Liver (tissue), 8 donors: ENCODE measurements at regions not wholly inside any gene's neighbourhood (a gene's known extent, or its start where the extent isn't known, plus 50 kb on each side); places are given as distances from the start of the nearest gene placed in this dataset.

Experiments used
- DNase-seq: peaks from one replicate; pipeline ENCODE4 v3.0.0-alpha.2; 2017; ENCODE audit warnings: low spot score
- H3K27ac ChIP-seq, 2 donors: one replicate each; pipeline ENCODE4 v1.7.0; 2013; ENCODE audit warnings: inconsistent platforms in 2 of 2, low read length in 2 of 2, control low read depth in 1 of 2, low read depth in 1 of 2, mild to moderate bottlenecking in 1 of 2
- H3K27me3 ChIP-seq, 4 donors: one replicate each; pipeline versions ENCODE4 v1.6.1 to v1.7.0; 2013; ENCODE audit warnings: low read length in 3 of 4, inconsistent platforms in 1 of 4, mild to moderate bottlenecking in 1 of 4, moderate library complexity in 1 of 4; ENCODE audit not compliant: control insufficient read depth in 4 of 4, insufficient read depth in 4 of 4
- H3K36me3 ChIP-seq, 4 donors: one replicate each; pipeline versions ENCODE4 v1.6.1 to v1.7.0; 2013; ENCODE audit warnings: low read length in 3 of 4, mild to moderate bottlenecking in 3 of 4, low read depth in 1 of 4, moderate library complexity in 1 of 4; ENCODE audit not compliant: control insufficient read depth in 4 of 4, insufficient read depth in 3 of 4
- H3K4me1 ChIP-seq, 4 donors: one replicate each; pipeline versions ENCODE4 v1.6.1 to v1.7.0; 2013; ENCODE audit warnings: low read length in 3 of 4, mild to moderate bottlenecking in 3 of 4, moderate library complexity in 1 of 4; ENCODE audit not compliant: control insufficient read depth in 4 of 4, insufficient read depth in 4 of 4
- H3K4me3 ChIP-seq, 3 donors: one replicate each; pipeline versions ENCODE4 v1.6.1 to v1.7.0; 2013; ENCODE audit warnings: low read length in 3 of 3, control low read depth in 1 of 3, low read depth in 1 of 3, mild to moderate bottlenecking in 1 of 3
- H3K9ac ChIP-seq, 2 donors: one replicate each; pipeline ENCODE4 v1.7.0; 2013; ENCODE audit warnings: low read length in 2 of 2, mild to moderate bottlenecking in 2 of 2, moderate library complexity in 2 of 2, control low read depth in 1 of 2, low read depth in 1 of 2
- H3K9me3 ChIP-seq, 4 donors: one replicate each; pipeline versions ENCODE4 v1.6.1 to v1.7.0; 2013; ENCODE audit warnings: low read length in 3 of 4; ENCODE audit not compliant: control insufficient read depth in 4 of 4
- EGR1 ChIP-seq, 2 donors: IDR thresholded peaks; 2 replicates each; pipeline ENCODE4 v1.6.1; 2016 to 2018; ENCODE audit warnings: antibody characterized with exemption in 2 of 2, low read depth in 2 of 2
- FOXA1 ChIP-seq: IDR thresholded peaks from 2 replicates; pipeline ENCODE4 v1.6.1; 2016; ENCODE audit warnings: antibody characterized with exemption
- FOXA2 ChIP-seq: IDR thresholded peaks from 2 replicates; pipeline ENCODE4 v1.6.1; 2016; ENCODE audit warnings: antibody characterized with exemption
- GABPA ChIP-seq, 2 donors: IDR thresholded peaks in 1 of 2; conservative IDR thresholded peaks in 1 of 2; 2 replicates each; pipeline ENCODE4 v1.6.1; 2016; ENCODE audit warnings: antibody characterized with exemption in 2 of 2, mild to moderate bottlenecking in 1 of 2, moderate library complexity in 1 of 2
- HNF4A ChIP-seq, 2 donors: conservative IDR thresholded peaks; 2 replicates each; pipeline ENCODE4 v1.6.1; 2016; ENCODE audit warnings: antibody characterized with exemption in 2 of 2, mild to moderate bottlenecking in 2 of 2
- HNF4G ChIP-seq: IDR thresholded peaks from 2 replicates; pipeline ENCODE4 v1.6.1; 2016; ENCODE audit warnings: antibody characterized with exemption
- JUND ChIP-seq, 2 donors: IDR thresholded peaks; 2 replicates each; pipeline ENCODE4 v1.6.1; 2016; ENCODE audit warnings: antibody characterized with exemption in 2 of 2
- NR2F2 ChIP-seq: IDR thresholded peaks from 2 replicates; pipeline ENCODE4 v1.6.1; 2016; ENCODE audit warnings: antibody characterized with exemption
- RAD21 ChIP-seq, 2 donors: IDR thresholded peaks; 2 replicates each; pipeline ENCODE4 v1.6.1; 2016; ENCODE audit warnings: antibody characterized with exemption in 2 of 2, mild to moderate bottlenecking in 2 of 2
- RXRA ChIP-seq, 2 donors: IDR thresholded peaks; 2 replicates each; pipeline ENCODE4 v1.6.1; 2017 to 2018; ENCODE audit warnings: antibody characterized with exemption in 2 of 2, mild to moderate bottlenecking in 1 of 2
- SP1 ChIP-seq: IDR thresholded peaks from 2 replicates; pipeline ENCODE4 v1.6.1; 2018; ENCODE audit warnings: antibody characterized with exemption, mild to moderate bottlenecking
- TAF1 ChIP-seq: conservative IDR thresholded peaks from 2 replicates; pipeline ENCODE4 v1.6.1; 2016; ENCODE audit warnings: antibody characterized with exemption, mild to moderate bottlenecking
- YY1 ChIP-seq: IDR thresholded peaks from 2 replicates; pipeline ENCODE4 v1.6.1; 2016; ENCODE audit warnings: antibody characterized with exemption, mild to moderate bottlenecking
- WGBS: extraction: QIAGEN DNeasy Blood & Tissue Kit; methylation state at CpG from one replicate; pipeline ENCODE4 v1.1.7; 2013; 5-methylcytosine and 5-hydroxymethylcytosine counted together
- TF ChIP-seq, protein P1 (sequence below): IDR thresholded peaks from 2 replicates; pipeline ENCODE4 v1.6.1; 2016; ENCODE audit warnings: antibody characterized with exemption, mild to moderate bottlenecking
- TF ChIP-seq, protein P2 (sequence below): IDR thresholded peaks from 2 replicates; pipeline ENCODE4 v1.6.1; 2016; ENCODE audit warnings: antibody characterized with exemption
- TF ChIP-seq, protein P3 (sequence below): fragments of 150-350 bp; IDR thresholded peaks from 2 replicates; pipeline ENCODE4 v1.5.1; 2017; ENCODE audit warnings: improper control_type of control experiment, low read depth, low read length; ENCODE audit not compliant: missing input control
- TF ChIP-seq, protein P4 (sequence below): IDR thresholded peaks from 2 replicates; pipeline ENCODE4 v1.6.1; 2016; ENCODE audit warnings: antibody characterized with exemption
- TF ChIP-seq, protein P5 (sequence below): IDR thresholded peaks from 2 replicates; pipeline ENCODE4 v1.6.1; 2016; ENCODE audit warnings: antibody characterized with exemption
- donor health status: healthy.
- donor health status: healthy.
- donor health status: healthy.
- donor health status: healthy.
- donor health status: healthy.

DNA sequence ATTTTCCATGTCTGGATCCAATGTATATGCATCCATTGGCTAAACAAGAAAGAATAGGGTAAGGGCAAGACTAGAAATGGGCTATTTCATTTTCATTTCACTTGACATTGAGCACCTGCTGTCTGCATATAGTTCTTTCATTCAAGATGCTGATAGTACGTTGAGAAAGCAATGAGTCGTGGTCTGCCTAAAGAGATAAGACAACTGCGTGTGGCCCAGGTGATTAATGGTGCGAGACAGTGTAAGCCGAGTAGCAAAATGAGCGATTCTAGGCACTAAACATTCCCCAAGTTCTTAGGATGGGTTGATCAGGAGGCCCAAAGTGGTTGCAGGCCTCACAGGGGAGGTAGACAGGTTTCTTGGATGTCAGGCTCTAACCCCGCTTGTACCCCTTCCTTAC is 235.4 kb downstream of the PDCD6IP start:
- Histone ChIP-seq H3K27ac (no peak overlapping the region), H3K36me3 (no peaks in the 10 kb centered on the region), H3K4me3 (no peak overlapping the region), H3K9ac (no peak overlapping the region), H3K9me3 (peaks cover 0 to 5% (median 0%) of the 10 kb centered on the region in 4 donors), H3K27me3 (no peaks in the 10 kb centered on the region), H3K4me1 (no peaks in the 10 kb centered on the region)
- no peak for DNase-seq
- TF ChIP-seq, protein P1, sequence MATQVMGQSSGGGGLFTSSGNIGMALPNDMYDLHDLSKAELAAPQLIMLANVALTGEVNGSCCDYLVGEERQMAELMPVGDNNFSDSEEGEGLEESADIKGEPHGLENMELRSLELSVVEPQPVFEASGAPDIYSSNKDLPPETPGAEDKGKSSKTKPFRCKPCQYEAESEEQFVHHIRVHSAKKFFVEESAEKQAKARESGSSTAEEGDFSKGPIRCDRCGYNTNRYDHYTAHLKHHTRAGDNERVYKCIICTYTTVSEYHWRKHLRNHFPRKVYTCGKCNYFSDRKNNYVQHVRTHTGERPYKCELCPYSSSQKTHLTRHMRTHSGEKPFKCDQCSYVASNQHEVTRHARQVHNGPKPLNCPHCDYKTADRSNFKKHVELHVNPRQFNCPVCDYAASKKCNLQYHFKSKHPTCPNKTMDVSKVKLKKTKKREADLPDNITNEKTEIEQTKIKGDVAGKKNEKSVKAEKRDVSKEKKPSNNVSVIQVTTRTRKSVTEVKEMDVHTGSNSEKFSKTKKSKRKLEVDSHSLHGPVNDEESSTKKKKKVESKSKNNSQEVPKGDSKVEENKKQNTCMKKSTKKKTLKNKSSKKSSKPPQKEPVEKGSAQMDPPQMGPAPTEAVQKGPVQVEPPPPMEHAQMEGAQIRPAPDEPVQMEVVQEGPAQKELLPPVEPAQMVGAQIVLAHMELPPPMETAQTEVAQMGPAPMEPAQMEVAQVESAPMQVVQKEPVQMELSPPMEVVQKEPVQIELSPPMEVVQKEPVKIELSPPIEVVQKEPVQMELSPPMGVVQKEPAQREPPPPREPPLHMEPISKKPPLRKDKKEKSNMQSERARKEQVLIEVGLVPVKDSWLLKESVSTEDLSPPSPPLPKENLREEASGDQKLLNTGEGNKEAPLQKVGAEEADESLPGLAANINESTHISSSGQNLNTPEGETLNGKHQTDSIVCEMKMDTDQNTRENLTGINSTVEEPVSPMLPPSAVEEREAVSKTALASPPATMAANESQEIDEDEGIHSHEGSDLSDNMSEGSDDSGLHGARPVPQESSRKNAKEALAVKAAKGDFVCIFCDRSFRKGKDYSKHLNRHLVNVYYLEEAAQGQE, result no peak
- TF ChIP-seq SP1 (no peak), NR2F2 (no peak), RAD21 (IDR thresholded peaks at IDR 0.05) (no peak), EGR1 (IDR thresholded peaks at IDR 0.05; ENCODE audit: low read depth in 2 of 2) (no peak), JUND (IDR thresholded peaks at IDR 0.05) (no peak), RXRA (IDR thresholded peaks at IDR 0.05) (no peak), GABPA (IDR thresholded peaks at IDR 0.05 in 1 of 2, conservative IDR thresholded peaks at IDR 0.05 in 1 of 2) (no peak), TAF1 (no peak)
- TF ChIP-seq, protein P2, sequence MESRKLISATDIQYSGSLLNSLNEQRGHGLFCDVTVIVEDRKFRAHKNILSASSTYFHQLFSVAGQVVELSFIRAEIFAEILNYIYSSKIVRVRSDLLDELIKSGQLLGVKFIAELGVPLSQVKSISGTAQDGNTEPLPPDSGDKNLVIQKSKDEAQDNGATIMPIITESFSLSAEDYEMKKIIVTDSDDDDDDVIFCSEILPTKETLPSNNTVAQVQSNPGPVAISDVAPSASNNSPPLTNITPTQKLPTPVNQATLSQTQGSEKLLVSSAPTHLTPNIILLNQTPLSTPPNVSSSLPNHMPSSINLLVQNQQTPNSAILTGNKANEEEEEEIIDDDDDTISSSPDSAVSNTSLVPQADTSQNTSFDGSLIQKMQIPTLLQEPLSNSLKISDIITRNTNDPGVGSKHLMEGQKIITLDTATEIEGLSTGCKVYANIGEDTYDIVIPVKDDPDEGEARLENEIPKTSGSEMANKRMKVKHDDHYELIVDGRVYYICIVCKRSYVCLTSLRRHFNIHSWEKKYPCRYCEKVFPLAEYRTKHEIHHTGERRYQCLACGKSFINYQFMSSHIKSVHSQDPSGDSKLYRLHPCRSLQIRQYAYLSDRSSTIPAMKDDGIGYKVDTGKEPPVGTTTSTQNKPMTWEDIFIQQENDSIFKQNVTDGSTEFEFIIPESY, result no peak
- TF ChIP-seq, protein P3, sequence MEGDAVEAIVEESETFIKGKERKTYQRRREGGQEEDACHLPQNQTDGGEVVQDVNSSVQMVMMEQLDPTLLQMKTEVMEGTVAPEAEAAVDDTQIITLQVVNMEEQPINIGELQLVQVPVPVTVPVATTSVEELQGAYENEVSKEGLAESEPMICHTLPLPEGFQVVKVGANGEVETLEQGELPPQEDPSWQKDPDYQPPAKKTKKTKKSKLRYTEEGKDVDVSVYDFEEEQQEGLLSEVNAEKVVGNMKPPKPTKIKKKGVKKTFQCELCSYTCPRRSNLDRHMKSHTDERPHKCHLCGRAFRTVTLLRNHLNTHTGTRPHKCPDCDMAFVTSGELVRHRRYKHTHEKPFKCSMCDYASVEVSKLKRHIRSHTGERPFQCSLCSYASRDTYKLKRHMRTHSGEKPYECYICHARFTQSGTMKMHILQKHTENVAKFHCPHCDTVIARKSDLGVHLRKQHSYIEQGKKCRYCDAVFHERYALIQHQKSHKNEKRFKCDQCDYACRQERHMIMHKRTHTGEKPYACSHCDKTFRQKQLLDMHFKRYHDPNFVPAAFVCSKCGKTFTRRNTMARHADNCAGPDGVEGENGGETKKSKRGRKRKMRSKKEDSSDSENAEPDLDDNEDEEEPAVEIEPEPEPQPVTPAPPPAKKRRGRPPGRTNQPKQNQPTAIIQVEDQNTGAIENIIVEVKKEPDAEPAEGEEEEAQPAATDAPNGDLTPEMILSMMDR, result no peak
- TF ChIP-seq, protein P4, sequence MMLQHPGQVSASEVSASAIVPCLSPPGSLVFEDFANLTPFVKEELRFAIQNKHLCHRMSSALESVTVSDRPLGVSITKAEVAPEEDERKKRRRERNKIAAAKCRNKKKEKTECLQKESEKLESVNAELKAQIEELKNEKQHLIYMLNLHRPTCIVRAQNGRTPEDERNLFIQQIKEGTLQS, result no peak
- WGBS, result 67% methylated on average over 7 of the region's 7 CpGs

DNA sequence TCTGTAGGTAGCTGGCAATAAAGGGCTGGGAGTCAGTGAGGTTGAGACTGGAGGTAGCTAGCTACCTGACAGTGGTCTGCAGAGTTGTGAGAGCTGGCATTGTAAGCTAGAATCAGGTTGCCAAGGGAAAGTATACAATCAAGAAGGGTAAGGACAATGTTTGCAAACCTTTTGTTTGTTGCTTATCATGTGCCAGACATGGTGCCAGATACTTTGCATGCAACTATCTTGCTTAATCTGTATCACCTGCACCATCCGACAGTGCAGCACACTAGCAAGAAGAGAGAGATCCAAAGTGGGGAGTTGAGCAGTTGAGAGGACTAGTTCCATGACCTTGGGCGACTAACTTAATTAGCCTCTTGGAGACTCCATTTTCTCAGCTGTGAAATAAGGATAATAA is 236.4 kb downstream of the PDCD6IP start:
- Histone ChIP-seq H3K27ac (no peak overlapping the region), H3K36me3 (no peaks in the 10 kb centered on the region), H3K9ac (no peak overlapping the region), H3K4me3 (no peak overlapping the region), H3K27me3 (no peaks in the 10 kb centered on the region), H3K9me3 (peaks cover 0 to 5% (median 0%) of the 10 kb centered on the region in 4 donors), H3K4me1 (no peaks in the 10 kb centered on the region)
- 50% methylated on average over 2 of the region's 2 CpGs for WGBS
- DNase-seq, result no peak
- TF ChIP-seq YY1, result no peak
- TF ChIP-seq TAF1, result no peak
- TF ChIP-seq, protein P3, result no peak
- TF ChIP-seq EGR1 (IDR thresholded peaks at IDR 0.05; ENCODE audit: low read depth in 2 of 2), result no peak
- no peak for TF ChIP-seq FOXA2
- TF ChIP-seq GABPA (IDR thresholded peaks at IDR 0.05 in 1 of 2, conservative IDR thresholded peaks at IDR 0.05 in 1 of 2), result no peak
- TF ChIP-seq, protein P2, result no peak
- TF ChIP-seq, protein P4, result no peak
- TF ChIP-seq HNF4G, result no peak
- TF ChIP-seq JUND (IDR thresholded peaks at IDR 0.05), result no peak
- no peak for TF ChIP-seq RXRA (IDR thresholded peaks at IDR 0.05)
- TF ChIP-seq RAD21 (IDR thresholded peaks at IDR 0.05), result no peak
- TF ChIP-seq NR2F2, result no peak
- TF ChIP-seq SP1, result no peak
- TF ChIP-seq, protein P5, sequence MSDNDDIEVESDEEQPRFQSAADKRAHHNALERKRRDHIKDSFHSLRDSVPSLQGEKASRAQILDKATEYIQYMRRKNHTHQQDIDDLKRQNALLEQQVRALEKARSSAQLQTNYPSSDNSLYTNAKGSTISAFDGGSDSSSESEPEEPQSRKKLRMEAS, result no peak
- no peak for TF ChIP-seq FOXA1
- TF ChIP-seq HNF4A (conservative IDR thresholded peaks at IDR 0.05), result no peak
